Esophagus squamous epithelium (tissue), 5 donors: ENCODE measurements at regions not wholly inside any gene's neighbourhood (a gene's known extent, or its start where the extent isn't known, plus 50 kb on each side); places are given as distances from the start of the nearest gene placed in this dataset.
"Not testable (repeated sequence)": the region's sequence is repeated elsewhere in the genome, so short reads cannot be mapped to it uniquely, and the experiment has no call there.

Experiments
- DNase-seq: peaks from one replicate; lab custom pipeline; 2025; lab: John Stamatoyannopoulos, UW
- H3K27ac ChIP-seq, 4 donors: fragments of 200-600 bp; sonication (generic); one replicate each; pipeline ENCODE4 v1.5.1; 2016 to 2019; ENCODE audit warnings: mild to moderate bottlenecking in 1 of 4
- H3K27me3 ChIP-seq, 4 donors: fragments of 200-600 bp; sonication (generic); 1 replicate in 3 of 4; 2 replicates in 1 of 4; pipeline versions ENCODE4 v1.5.1 to v1.6.0; 2017 to 2021; ENCODE audit warnings: antibody characterized with exemption in 1 of 4
- H3K36me3 ChIP-seq, 3 donors: fragments of 200-600 bp; sonication (generic); one replicate each; pipeline ENCODE4 v1.5.1; 2016 to 2019
- H3K4me1 ChIP-seq, 3 donors: fragments of 200-600 bp; sonication (generic); one replicate each; pipeline ENCODE4 v1.5.1; 2017 to 2019
- H3K4me3 ChIP-seq, 4 donors: fragments of 200-600 bp; sonication (generic); 1 replicate in 3 of 4; 2 replicates in 1 of 4; pipeline ENCODE4 v1.5.1; 2016 to 2019; ENCODE audit warnings: mild to moderate bottlenecking in 2 of 4, moderate library complexity in 1 of 4
- H3K9me3 ChIP-seq, 3 donors: fragments of 200-600 bp; sonication (generic); one replicate each; pipeline ENCODE4 v1.5.1; 2016 to 2019
- CTCF ChIP-seq, 6 experiments: fragments of 450-650 bp in 4 of 6; fragments of 200-600 bp in 2 of 6; sonication (generic) in 2 of 6; IDR thresholded peaks; one replicate each; pipeline ENCODE4 v1.5.1; 2016 to 2019; ENCODE audit warnings: antibody characterized with exemption in 6 of 6, mild to moderate bottlenecking in 4 of 6, moderate library complexity in 4 of 6
- POLR2A ChIP-seq, 4 donors: fragments of 450-650 bp; IDR thresholded peaks; one replicate each; pipeline ENCODE4 v1.6.1; 2017; ENCODE audit warnings: antibody characterized with exemption in 4 of 4, mild to moderate bottlenecking in 4 of 4, moderate library complexity in 3 of 4
- WGBS, 2 donors: methylation state at CpG; one replicate each; pipeline ENCODE4 v1.1.5; 2018; 5-methylcytosine and 5-hydroxymethylcytosine counted together
- intact Hi-C: fragments of 100-400 bp; cut with DNase I; formaldehyde crosslinking; loops from one replicate; pipeline ENCODE4 v1.15.0; 2022
- donor health status: DM: yes; HTN: yes; CAD: no.

GRCh38 chr18:51350081-51350480 is 152.6 kb upstream of the MEX3C start:
- WGBS, 2 donors: 17 to 26% methylated on average over 2 of the region's 2 CpGs
- intact Hi-C loops: no loop called here
- no peaks in the 10 kb centered on the region for H3K4me1 ChIP-seq
- no peak overlapping the region for H3K4me3 ChIP-seq
- no peaks in the 10 kb centered on the region for H3K9me3 ChIP-seq
- no peaks in the 10 kb centered on the region for H3K27me3 ChIP-seq
- H3K36me3 ChIP-seq: no peaks in the 10 kb centered on the region
- TF ChIP-seq CTCF (IDR thresholded peaks at IDR 0.05) (no peak), POLR2A (IDR thresholded peaks at IDR 0.05) (no peak)
- no peak overlapping the region for H3K27ac ChIP-seq
- no peak for DNase-seq

GRCh38 chr18:51355841-51356240 is 158.4 kb upstream of the MEX3C start:
- intact Hi-C loops: no loop called here
- Histone ChIP-seq H3K27me3 (no peaks in the 10 kb centered on the region), H3K4me1 (no peaks in the 10 kb centered on the region), H3K36me3 (no peaks in the 10 kb centered on the region), H3K27ac (no peak overlapping the region), H3K9me3 (no peaks in the 10 kb centered on the region), H3K4me3 (no peak overlapping the region)
- 16 to 33% methylated on average over 2 of the region's 2 CpGs for WGBS, 2 donors
- DNase-seq: no peak
- no peak for TF ChIP-seq POLR2A (IDR thresholded peaks at IDR 0.05)
- no peak for TF ChIP-seq CTCF (IDR thresholded peaks at IDR 0.05)

- H3K36me3 ChIP-seq, intact Hi-C loops, H3K4me1 ChIP-seq, H3K27ac ChIP-seq, H3K4me3 ChIP-seq, DNase-seq, H3K9me3 ChIP-seq, H3K27me3 ChIP-seq: not testable (repeated sequence)
- 89% methylated on average over 7 of the region's 10 CpGs for WGBS, 2 donors
Measured at GRCh38 chr18:51360301-51360700, 162.8 kb upstream of the MEX3C start.

- Histone ChIP-seq H3K27me3 (no peaks in the 10 kb centered on the region), H3K4me1 (no peaks in the 10 kb centered on the region), H3K27ac (no peak overlapping the region), H3K9me3 (no peaks in the 10 kb centered on the region), H3K4me3 (no peak overlapping the region), H3K36me3 (no peaks in the 10 kb centered on the region)
- intact Hi-C loops: no loop called here
- DNase-seq: no peak
- TF ChIP-seq CTCF (IDR thresholded peaks at IDR 0.05) (no peak), POLR2A (IDR thresholded peaks at IDR 0.05) (no peak)
- WGBS, 2 donors: 53 to 59% methylated on average over 6 of the region's 6 CpGs
Measured at GRCh38 chr18:51361130-51361860, 163.8 kb upstream of the MEX3C start.

GRCh38 chr18:51363384-51363783 is 165.9 kb upstream of the MEX3C start:
- H3K4me1 ChIP-seq: no peaks in the 10 kb centered on the region
- no peak overlapping the region for H3K27ac ChIP-seq
- no peak overlapping the region for H3K4me3 ChIP-seq
- intact Hi-C loops: no loop called here
- TF ChIP-seq CTCF (IDR thresholded peaks at IDR 0.05) (no peak), POLR2A (IDR thresholded peaks at IDR 0.05) (no peak)
- H3K36me3 ChIP-seq: no peaks in the 10 kb centered on the region
- no peaks in the 10 kb centered on the region for H3K9me3 ChIP-seq
- DNase-seq: no peak
- no peaks in the 10 kb centered on the region for H3K27me3 ChIP-seq
- WGBS, 2 donors: 54 to 63% methylated on average over 1 of the region's 1 CpG

- Histone ChIP-seq H3K27ac (no peak overlapping the region), H3K9me3 (no peaks in the 10 kb centered on the region), H3K4me3 (no peak overlapping the region), H3K27me3 (no peaks in the 10 kb centered on the region), H3K36me3 (no peaks in the 10 kb centered on the region), H3K4me1 (no peaks in the 10 kb centered on the region)
- DNase-seq: no peak
- TF ChIP-seq POLR2A (IDR thresholded peaks at IDR 0.05): no peak
- no peak for TF ChIP-seq CTCF (IDR thresholded peaks at IDR 0.05)
- intact Hi-C loops: no loop called here
- 52 to 68% methylated on average over 3 of the region's 3 CpGs for WGBS, 2 donors
Measured at GRCh38 chr18:51370996-51371395, 173.5 kb upstream of the MEX3C start.
